NT2/D1 (cell line): ENCODE measurements at regions not wholly inside any gene's neighbourhood (a gene's known extent, or its start where the extent isn't known, plus 50 kb on each side); places are given as distances from the start of the nearest gene placed in this dataset.

ENCODE experiments used
- DNase-seq: peaks from one replicate; pipeline ENCODE4 v3.0.0-alpha.2; 2011; ENCODE audit warnings: low read depth, low spot score
- H3K27me3 ChIP-seq: 2 replicates; pipeline ENCODE4 v1.6.0; 2011; ENCODE audit warnings: mild to moderate bottlenecking; ENCODE audit not compliant: insufficient read length, insufficient read depth
- H3K36me3 ChIP-seq: 2 replicates; pipeline ENCODE4 v1.6.1; 2011; ENCODE audit warnings: mild to moderate bottlenecking, low read length, mixed read lengths; ENCODE audit not compliant: insufficient read depth, insufficient read length
- H3K4me1 ChIP-seq: 2 replicates; pipeline ENCODE4 v1.5.1; 2011; ENCODE audit not compliant: insufficient read depth, insufficient read length
- H3K4me3 ChIP-seq: 2 replicates; pipeline ENCODE4 v1.5.1; 2011; ENCODE audit warnings: low read depth; ENCODE audit not compliant: insufficient read length
- H3K9ac ChIP-seq: 2 replicates; pipeline ENCODE4 v1.6.0; 2011; ENCODE audit warnings: low read depth; ENCODE audit not compliant: insufficient read length
- H3K9me3 ChIP-seq: 2 replicates; pipeline ENCODE4 v1.5.1; 2011; ENCODE audit warnings: mild to moderate bottlenecking, low read length; ENCODE audit not compliant: insufficient read depth
- SUZ12 ChIP-seq: IDR thresholded peaks from 2 replicates; pipeline ENCODE4 v1.6.1; 2011; ENCODE audit not compliant: insufficient read length, insufficient read depth; ENCODE audit errors: extremely low read depth
- YY1 ChIP-seq: IDR thresholded peaks from 2 replicates; pipeline ENCODE4 v1.6.1; 2011; ENCODE audit not compliant: insufficient read length, insufficient read depth
- ZNF274 ChIP-seq: IDR thresholded peaks from 2 replicates; pipeline ENCODE4 v1.6.1; 2011; ENCODE audit warnings: mild to moderate bottlenecking, low read depth, low read length

DNA sequence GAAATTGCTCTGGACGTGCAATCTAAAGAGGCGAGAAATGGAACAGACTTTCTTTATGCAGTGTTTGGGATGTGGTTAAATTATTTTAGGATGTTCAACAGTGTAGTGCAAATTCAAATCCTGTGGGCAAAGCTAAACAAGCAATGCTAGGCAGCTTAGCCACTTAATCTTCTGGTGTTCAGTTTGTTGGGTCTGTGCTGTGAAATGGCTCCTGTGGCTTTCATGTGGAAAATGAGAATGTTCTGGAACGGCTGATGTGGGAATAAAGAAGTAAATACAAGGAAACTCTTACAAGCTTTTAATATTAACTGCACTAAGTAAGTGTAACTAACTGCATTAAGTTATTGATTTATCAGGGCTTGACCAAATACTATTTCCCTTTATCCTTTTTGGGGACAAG, 766.6 kb downstream of the ADGRL2 start:
- no peak for TF ChIP-seq YY1
- no peak for TF ChIP-seq ZNF274
- TF ChIP-seq SUZ12 = no peak
- Histone ChIP-seq H3K36me3 (no peaks in the 10 kb centered on the region), H3K9me3 (no peaks in the 10 kb centered on the region), H3K4me3 (no peak overlapping the region), H3K4me1 (no peaks in the 10 kb centered on the region), H3K9ac (no peak overlapping the region), H3K27me3 (no peaks in the 10 kb centered on the region)
- no peak for DNase-seq

GRCh38 chr1:82565546-82565945, 764.8 kb downstream of the ADGRL2 start:
- Histone ChIP-seq H3K9ac (no peak overlapping the region), H3K9me3 (no peaks in the 10 kb centered on the region), H3K4me3 (no peak overlapping the region), H3K27me3 (no peaks in the 10 kb centered on the region), H3K36me3 (no peaks in the 10 kb centered on the region), H3K4me1 (no peaks in the 10 kb centered on the region)
- DNase-seq = no peak
- TF ChIP-seq SUZ12 (no peak), YY1 (no peak), ZNF274 (no peak)

GRCh38 chr1:82565146-82565545, 764.4 kb downstream of the ADGRL2 start:
- no peak overlapping the region for H3K4me3 ChIP-seq
- H3K9ac ChIP-seq = no peak overlapping the region
- TF ChIP-seq YY1 = no peak
- TF ChIP-seq ZNF274 = no peak
- no peak for TF ChIP-seq SUZ12
- DNase-seq = peak; percentile 57
- H3K4me1 ChIP-seq = no peaks in the 10 kb centered on the region
- H3K27me3 ChIP-seq = no peaks in the 10 kb centered on the region
- H3K9me3 ChIP-seq = no peaks in the 10 kb centered on the region
- H3K36me3 ChIP-seq = no peaks in the 10 kb centered on the region

GRCh38 chr1:82564333-82564732, 763.6 kb downstream of the ADGRL2 start:
- Histone ChIP-seq H3K36me3 (no peaks in the 10 kb centered on the region), H3K4me1 (no peaks in the 10 kb centered on the region), H3K9ac (no peak overlapping the region), H3K4me3 (no peak overlapping the region), H3K9me3 (no peaks in the 10 kb centered on the region), H3K27me3 (no peaks in the 10 kb centered on the region)
- DNase-seq = no peak
- TF ChIP-seq SUZ12 (no peak), ZNF274 (no peak), YY1 (no peak)

GRCh38 chr1:82562448-82562847, 761.7 kb downstream of the ADGRL2 start:
- no peak for TF ChIP-seq ZNF274
- no peak for TF ChIP-seq SUZ12
- no peak for TF ChIP-seq YY1
- DNase-seq = no peak

DNA sequence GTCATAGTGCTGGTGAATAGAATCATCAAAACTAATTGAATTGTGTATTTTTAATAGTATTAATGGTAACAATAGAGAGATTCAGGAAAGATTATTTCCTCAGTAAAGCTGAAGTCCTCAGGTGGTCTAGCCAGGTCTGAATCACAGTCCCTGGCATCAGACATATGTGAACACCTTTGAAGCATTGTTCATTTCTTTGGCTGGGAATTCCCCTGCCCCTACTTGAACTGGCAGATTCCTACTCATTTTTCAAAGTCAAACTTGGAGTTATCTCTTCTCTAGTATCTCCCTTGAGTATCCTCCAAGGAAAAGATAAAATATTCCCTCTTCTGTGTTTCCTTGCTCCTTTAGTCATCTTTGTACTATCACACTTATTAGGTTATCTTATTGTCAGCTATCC, 759.8 kb downstream of the ADGRL2 start:
- Histone ChIP-seq H3K36me3 (no peaks in the 10 kb centered on the region), H3K4me3 (no peak overlapping the region), H3K9ac (no peak overlapping the region), H3K27me3 (no peaks in the 10 kb centered on the region), H3K4me1 (no peaks in the 10 kb centered on the region), H3K9me3 (no peaks in the 10 kb centered on the region)
- DNase-seq = no peak
- TF ChIP-seq YY1 (no peak), SUZ12 (no peak), ZNF274 (no peak)

More at GRCh38 chr1:82562448-82562847, 761.7 kb downstream of the ADGRL2 start:
- Histone ChIP-seq H3K36me3 (no peaks in the 10 kb centered on the region), H3K4me3 (no peak overlapping the region), H3K27me3 (no peaks in the 10 kb centered on the region), H3K9me3 (no peaks in the 10 kb centered on the region), H3K9ac (no peak overlapping the region), H3K4me1 (no peaks in the 10 kb centered on the region)

DNA sequence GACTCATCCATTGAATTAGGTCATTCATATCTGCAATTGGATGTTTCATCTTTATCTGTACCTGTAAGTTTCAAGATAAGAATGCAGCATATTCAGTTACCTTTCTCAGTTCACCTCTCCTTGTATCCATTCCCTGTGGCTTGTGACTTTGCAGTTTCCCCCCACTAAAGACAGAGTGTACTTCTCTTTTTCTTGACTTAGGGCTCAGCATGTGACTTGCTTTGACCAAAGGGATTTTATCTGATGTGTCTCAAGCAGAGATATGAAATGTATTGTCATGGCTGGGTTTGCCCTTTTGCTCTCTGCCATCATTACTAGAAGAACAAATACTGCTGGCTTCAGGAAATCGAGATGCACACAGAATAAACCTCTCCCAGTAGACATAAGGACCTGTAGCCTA, 754.8 kb downstream of the ADGRL2 start:
- H3K36me3 ChIP-seq = no peaks in the 10 kb centered on the region
- no peaks in the 10 kb centered on the region for H3K9me3 ChIP-seq
- no peak overlapping the region for H3K9ac ChIP-seq
- TF ChIP-seq SUZ12 (no peak), YY1 (no peak), ZNF274 (no peak)
- DNase-seq = no peak
- H3K4me3 ChIP-seq = no peak overlapping the region
- no peaks in the 10 kb centered on the region for H3K27me3 ChIP-seq
- H3K4me1 ChIP-seq = no peaks in the 10 kb centered on the region

DNA sequence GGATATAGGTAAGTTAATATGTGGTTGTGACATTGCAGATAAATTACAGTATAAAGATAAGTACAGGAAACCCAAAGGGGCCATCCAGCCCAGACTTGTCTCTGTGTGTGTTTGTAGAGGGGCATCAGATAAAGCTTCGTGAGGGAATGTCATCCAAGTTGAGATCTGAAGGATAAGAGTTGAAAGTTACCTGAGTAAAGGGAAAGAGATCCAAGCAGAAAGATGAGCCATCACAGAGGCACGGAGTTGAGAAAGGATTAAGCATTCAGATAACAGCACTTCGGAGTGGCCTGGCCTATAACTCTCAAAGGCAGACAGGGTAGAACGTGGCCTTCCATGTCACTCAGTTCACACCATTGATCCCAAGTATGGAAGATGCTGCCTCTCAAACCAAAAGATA, 749.1 kb downstream of the ADGRL2 start:
- no peak overlapping the region for H3K4me3 ChIP-seq
- DNase-seq = no peak
- TF ChIP-seq SUZ12 (no peak), YY1 (no peak), ZNF274 (no peak)
- no peaks in the 10 kb centered on the region for H3K4me1 ChIP-seq
- H3K27me3 ChIP-seq = no peaks in the 10 kb centered on the region
- H3K9me3 ChIP-seq = no peaks in the 10 kb centered on the region; the same call in 1 of the 2 replicates
- H3K36me3 ChIP-seq = no peaks in the 10 kb centered on the region
- H3K9ac ChIP-seq = no peak overlapping the region
